Upper lobe of left lung (tissue), 4 donors: ENCODE measurements at regions not wholly inside any gene's neighbourhood (a gene's known extent, or its start where the extent isn't known, plus 50 kb on each side); places are given as distances from the start of the nearest gene placed in this dataset.

Experiments
- POLR2A ChIP-seq, 4 donors: fragments of 450-650 bp; IDR thresholded peaks; one replicate each; pipeline ENCODE4 v1.5.1; 2016 to 2017; ENCODE audit warnings: antibody characterized with exemption in 4 of 4, mild to moderate bottlenecking in 2 of 4
- TF ChIP-seq, protein P1 (sequence below), 6 experiments: fragments of 450-650 bp in 4 of 6; fragments of 200-600 bp in 2 of 6; sonication (generic) in 2 of 6; IDR thresholded peaks; one replicate each; pipeline ENCODE4 v1.5.1; 2016 to 2019; ENCODE audit warnings: antibody characterized with exemption in 6 of 6

GRCh38 chr14:55936691-55937090, 181.5 kb upstream of the PELI2 start:
- TF ChIP-seq, protein P1, sequence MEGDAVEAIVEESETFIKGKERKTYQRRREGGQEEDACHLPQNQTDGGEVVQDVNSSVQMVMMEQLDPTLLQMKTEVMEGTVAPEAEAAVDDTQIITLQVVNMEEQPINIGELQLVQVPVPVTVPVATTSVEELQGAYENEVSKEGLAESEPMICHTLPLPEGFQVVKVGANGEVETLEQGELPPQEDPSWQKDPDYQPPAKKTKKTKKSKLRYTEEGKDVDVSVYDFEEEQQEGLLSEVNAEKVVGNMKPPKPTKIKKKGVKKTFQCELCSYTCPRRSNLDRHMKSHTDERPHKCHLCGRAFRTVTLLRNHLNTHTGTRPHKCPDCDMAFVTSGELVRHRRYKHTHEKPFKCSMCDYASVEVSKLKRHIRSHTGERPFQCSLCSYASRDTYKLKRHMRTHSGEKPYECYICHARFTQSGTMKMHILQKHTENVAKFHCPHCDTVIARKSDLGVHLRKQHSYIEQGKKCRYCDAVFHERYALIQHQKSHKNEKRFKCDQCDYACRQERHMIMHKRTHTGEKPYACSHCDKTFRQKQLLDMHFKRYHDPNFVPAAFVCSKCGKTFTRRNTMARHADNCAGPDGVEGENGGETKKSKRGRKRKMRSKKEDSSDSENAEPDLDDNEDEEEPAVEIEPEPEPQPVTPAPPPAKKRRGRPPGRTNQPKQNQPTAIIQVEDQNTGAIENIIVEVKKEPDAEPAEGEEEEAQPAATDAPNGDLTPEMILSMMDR (IDR thresholded peaks at IDR 0.05) = no peak
- no peak for TF ChIP-seq POLR2A (IDR thresholded peaks at IDR 0.05)
